Transverse colon (tissue), 4 donors: ENCODE measurements at regions not wholly inside any gene's neighbourhood (a gene's known extent, or its start where the extent isn't known, plus 50 kb on each side); places are given as distances from the start of the nearest gene placed in this dataset.

Experiments
- DNase-seq: peaks from one replicate; pipeline ENCODE4 v3.0.0-alpha.2; 2019
- H3K27ac ChIP-seq, 4 donors: fragments of 200-600 bp; sonication (generic); 2 replicates each; pipeline ENCODE4 v1.5.1; 2016 to 2018; ENCODE audit warnings: inconsistent platforms in 4 of 4
- H3K27me3 ChIP-seq: fragments of 200-600 bp; sonication (generic); 2 replicates; pipeline ENCODE4 v1.5.1; 2017; ENCODE audit warnings: inconsistent platforms
- H3K36me3 ChIP-seq, 4 donors: fragments of 200-600 bp; sonication (generic); 2 replicates each; pipeline ENCODE4 v1.5.1; 2017 to 2019; ENCODE audit warnings: inconsistent platforms in 4 of 4
- H3K4me1 ChIP-seq, 4 donors: fragments of 200-600 bp; sonication (generic); 2 replicates each; pipeline ENCODE4 v1.5.1; 2017 to 2020; ENCODE audit warnings: inconsistent platforms in 4 of 4
- H3K4me3 ChIP-seq, 4 donors: fragments of 200-600 bp; sonication (generic); 1 replicate in 1 of 4; 2 replicates in 3 of 4; pipeline versions ENCODE4 v1.5.1 to v1.6.1; 2017 to 2019; ENCODE audit warnings: inconsistent platforms in 4 of 4
- H3K9me3 ChIP-seq, 2 donors: fragments of 200-600 bp; sonication (generic); 2 replicates each; pipeline ENCODE4 v1.5.1; 2017 to 2019; ENCODE audit warnings: inconsistent platforms in 2 of 2
- EP300 ChIP-seq: sonication (generic); formaldehyde crosslinking; IDR thresholded peaks from one replicate; pipeline ENCODE4 v1.6.1; 2017; ENCODE audit warnings: antibody characterized with exemption, low read depth
- POLR2A ChIP-seq: fragments of 450-650 bp; IDR thresholded peaks from one replicate; pipeline ENCODE4 v1.6.1; 2016; ENCODE audit warnings: antibody characterized with exemption, mild to moderate bottlenecking, moderate library complexity
- POLR2AphosphoS5 ChIP-seq, 3 donors: sonication (generic); formaldehyde crosslinking; IDR thresholded peaks; one replicate each; pipeline ENCODE4 v1.6.1; 2016; ENCODE audit warnings: antibody characterized with exemption in 3 of 3
- WGBS, 2 donors: methylation state at CpG; one replicate each; pipeline ENCODE4 v1.1.5; 2018; ENCODE audit warnings: low coverage in 1 of 2; 5-methylcytosine and 5-hydroxymethylcytosine counted together
- in situ Hi-C, 4 donors: fragments of 200-750 bp; cut with MboI; loops; one replicate each; pipeline versions ENCODE4 v1.15.0 to v1.15.1; 2017; ENCODE audit warnings: low sequenced_read_pairs in 3 of 4, low pct_ligation_motif_present in 1 of 4, low pct_unique_long_range_greater_than_20kb in 1 of 4
- intact Hi-C: fragments of 100-400 bp; cut with DNase I; formaldehyde crosslinking; loops from one replicate; pipeline ENCODE4 v1.15.1; 2023; ENCODE audit warnings: low total_unique reads
- TF ChIP-seq, protein P1 (sequence below), 5 experiments: fragments of 200-600 bp in 3 of 5; fragments of 450-650 bp in 2 of 5; sonication (generic) in 3 of 5; IDR thresholded peaks; 1 replicate in 2 of 5; 2 replicates in 3 of 5; pipeline ENCODE4 v1.5.1; 2016 to 2017; ENCODE audit warnings: antibody characterized with exemption in 5 of 5, inconsistent platforms in 3 of 5, mild to moderate bottlenecking in 2 of 5, moderate library complexity in 1 of 5

DNA sequence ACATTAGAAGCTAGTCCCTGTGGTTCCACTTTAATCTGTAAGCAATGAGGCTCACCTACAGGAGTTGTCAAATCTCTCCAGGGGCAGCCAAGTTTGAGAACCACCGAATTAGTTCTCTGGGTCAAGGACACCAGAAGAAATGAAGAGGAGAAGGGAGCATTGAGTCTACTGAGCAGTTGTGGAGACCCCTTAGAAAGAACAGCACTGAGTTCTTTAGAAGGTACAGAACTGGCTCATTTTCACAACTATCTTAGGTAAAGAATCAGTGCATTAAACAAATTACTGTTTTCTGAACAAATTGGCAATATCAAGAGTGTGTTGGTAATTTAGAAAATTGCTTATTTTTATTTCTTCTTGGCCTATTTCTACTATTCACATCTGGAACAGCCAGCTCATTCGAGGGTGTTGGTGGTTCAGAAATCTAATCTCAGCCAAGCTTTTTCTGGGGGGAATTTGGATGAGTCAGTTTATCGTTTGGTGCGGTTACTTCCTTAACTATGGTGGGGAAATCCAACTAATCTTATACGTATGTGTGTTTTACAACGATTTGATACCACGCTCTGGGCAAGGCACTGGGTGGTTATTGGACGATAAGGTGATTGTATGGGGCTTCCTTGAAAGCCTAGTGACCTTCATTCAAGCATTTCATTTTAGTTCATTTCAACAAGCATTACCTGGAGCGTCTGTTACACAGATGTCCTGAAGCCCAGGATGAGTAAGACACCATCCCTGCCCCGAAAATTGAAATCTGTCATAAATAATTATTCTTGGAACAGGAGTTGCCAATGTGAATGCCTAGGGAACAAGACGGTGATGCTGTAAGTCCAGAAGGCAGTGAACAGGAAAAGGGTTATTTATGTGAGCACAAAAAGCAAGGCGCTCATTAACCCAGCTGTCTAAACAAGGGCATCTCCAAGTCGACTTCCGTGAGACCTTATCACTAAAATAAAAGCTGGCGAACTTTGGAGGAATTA lies 52.0 kb upstream of the TMPRSS2 start:
- Histone ChIP-seq H3K4me3 (no peak overlapping the region), H3K4me1 (peaks cover 13 to 56% (median 30%) of the 10 kb centered on the region in 4 donors), H3K27ac (peak overlapping the region; percentile 73 to 88 (median 84)), H3K36me3 (no peaks in the 10 kb centered on the region), H3K27me3 (no peaks in the 10 kb centered on the region), H3K9me3 (no peaks in the 10 kb centered on the region)
- in situ Hi-C loops (no loop called here), intact Hi-C loops (no loop called here)
- TF ChIP-seq POLR2A (peak; percentile 20), POLR2AphosphoS5 (IDR thresholded peaks at IDR 0.05) (no peak), EP300 (no peak)
- TF ChIP-seq, protein P1, sequence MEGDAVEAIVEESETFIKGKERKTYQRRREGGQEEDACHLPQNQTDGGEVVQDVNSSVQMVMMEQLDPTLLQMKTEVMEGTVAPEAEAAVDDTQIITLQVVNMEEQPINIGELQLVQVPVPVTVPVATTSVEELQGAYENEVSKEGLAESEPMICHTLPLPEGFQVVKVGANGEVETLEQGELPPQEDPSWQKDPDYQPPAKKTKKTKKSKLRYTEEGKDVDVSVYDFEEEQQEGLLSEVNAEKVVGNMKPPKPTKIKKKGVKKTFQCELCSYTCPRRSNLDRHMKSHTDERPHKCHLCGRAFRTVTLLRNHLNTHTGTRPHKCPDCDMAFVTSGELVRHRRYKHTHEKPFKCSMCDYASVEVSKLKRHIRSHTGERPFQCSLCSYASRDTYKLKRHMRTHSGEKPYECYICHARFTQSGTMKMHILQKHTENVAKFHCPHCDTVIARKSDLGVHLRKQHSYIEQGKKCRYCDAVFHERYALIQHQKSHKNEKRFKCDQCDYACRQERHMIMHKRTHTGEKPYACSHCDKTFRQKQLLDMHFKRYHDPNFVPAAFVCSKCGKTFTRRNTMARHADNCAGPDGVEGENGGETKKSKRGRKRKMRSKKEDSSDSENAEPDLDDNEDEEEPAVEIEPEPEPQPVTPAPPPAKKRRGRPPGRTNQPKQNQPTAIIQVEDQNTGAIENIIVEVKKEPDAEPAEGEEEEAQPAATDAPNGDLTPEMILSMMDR (IDR thresholded peaks at IDR 0.05), result no peak
- no peak for DNase-seq
- 30 to 42% methylated on average over 11 to 15 of the region's 15 CpGs for WGBS, 2 donors

DNA sequence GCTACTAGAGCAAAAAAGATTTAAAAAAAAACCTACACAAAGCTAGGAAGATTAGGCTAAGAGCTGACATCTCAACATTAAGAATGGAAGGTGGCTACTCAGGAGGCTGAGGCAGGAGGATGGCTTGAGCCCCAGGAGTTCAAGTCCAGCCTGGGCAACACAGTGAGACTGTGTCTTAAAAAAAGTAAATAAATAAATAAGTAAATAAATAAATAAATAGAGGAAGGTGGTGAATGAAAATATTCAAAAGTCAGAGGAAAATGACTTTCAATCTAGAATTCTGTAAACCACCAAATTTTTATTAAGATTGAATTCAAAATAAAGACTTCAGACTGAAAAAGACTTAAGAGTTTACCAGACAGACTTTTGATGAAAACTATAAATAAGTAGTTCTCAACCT lies 50.9 kb upstream of the TMPRSS2 start:
- Histone ChIP-seq H3K36me3 (no peaks in the 10 kb centered on the region), H3K9me3 (no peaks in the 10 kb centered on the region), H3K4me1 (peaks cover 7 to 46% (median 24%) of the 10 kb centered on the region in 4 donors), H3K27ac (peak overlapping the region in 3 of 4 donors; percentile 83 to 88 (median 85)), H3K4me3 (no peak overlapping the region), H3K27me3 (no peaks in the 10 kb centered on the region)
- TF ChIP-seq, protein P1 (IDR thresholded peaks at IDR 0.05), result no peak
- TF ChIP-seq POLR2AphosphoS5 (IDR thresholded peaks at IDR 0.05) (no peak), EP300 (no peak)
- no peak for DNase-seq
- in situ Hi-C loops (no loop called here), intact Hi-C loops (no loop called here)

DNA sequence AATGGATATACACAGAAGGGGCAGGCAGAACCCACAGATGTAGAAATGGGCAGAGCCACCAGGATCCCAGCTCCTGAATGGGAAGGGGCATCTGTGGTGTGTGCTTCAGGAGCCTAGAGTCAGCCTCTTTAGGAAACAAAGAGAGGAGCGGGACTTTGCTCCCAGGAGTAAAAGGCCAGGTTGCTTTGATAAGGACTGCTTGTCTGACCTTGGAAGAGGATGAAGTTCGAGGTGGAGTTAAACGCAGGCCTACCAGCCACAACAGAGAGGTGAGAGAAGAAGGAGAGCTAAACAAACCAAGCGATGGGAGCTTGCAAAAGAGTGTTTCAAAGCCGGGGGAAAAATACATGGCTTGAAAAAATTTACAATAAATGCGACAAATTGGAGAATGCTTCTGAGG lies 49.9 kb upstream of the TMPRSS2 start:
- Histone ChIP-seq H3K9me3 (no peaks in the 10 kb centered on the region), H3K27me3 (no peaks in the 10 kb centered on the region), H3K27ac (no peak overlapping the region), H3K36me3 (no peaks in the 10 kb centered on the region), H3K4me1 (peaks cover 7 to 37% (median 20%) of the 10 kb centered on the region in 4 donors), H3K4me3 (no peak overlapping the region)
- 74 to 79% methylated on average over 6 of the region's 6 CpGs for WGBS, 2 donors
- TF ChIP-seq POLR2A (no peak), POLR2AphosphoS5 (IDR thresholded peaks at IDR 0.05) (no peak), EP300 (no peak)
- TF ChIP-seq, protein P1 (IDR thresholded peaks at IDR 0.05), result no peak
- intact Hi-C loops, result no loop called here
- no peak for DNase-seq
- in situ Hi-C loops, result no loop called here
